Superior temporal gyrus (tissue), 1 donor: ENCODE measurements at regions not wholly inside any gene's neighbourhood (a gene's known extent, or its start where the extent isn't known, plus 50 kb on each side); places are given as distances from the start of the nearest gene placed in this dataset.
"Not testable (repeated sequence)": the region's sequence is repeated elsewhere in the genome, so short reads cannot be mapped to it uniquely, and the experiment has no call there.

Experiments
- DNase-seq: peaks from one replicate; pipeline ENCODE4 v3.0.0-alpha.2; 2016; ENCODE audit errors: extremely low spot score

DNA sequence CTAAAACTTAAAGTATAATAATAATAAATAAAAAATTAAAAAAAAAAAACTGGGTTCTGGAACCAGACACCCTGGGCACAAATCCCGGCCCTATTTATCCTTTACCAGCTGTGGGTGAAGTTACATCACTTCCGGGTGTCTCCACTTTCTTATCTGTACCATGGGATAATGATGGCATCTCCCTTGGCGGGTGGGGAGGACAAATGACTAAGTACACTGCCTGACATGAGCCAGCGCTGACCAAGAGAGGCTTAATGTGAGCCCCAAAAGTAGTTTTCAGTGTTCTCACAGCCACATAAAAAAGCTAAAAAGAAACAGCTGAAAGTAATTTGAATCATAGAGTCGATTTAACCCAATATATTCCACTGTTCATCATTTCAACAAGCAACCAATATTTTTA lies 424.9 kb downstream of the SOX9 start:
- no peak for DNase-seq

DNA sequence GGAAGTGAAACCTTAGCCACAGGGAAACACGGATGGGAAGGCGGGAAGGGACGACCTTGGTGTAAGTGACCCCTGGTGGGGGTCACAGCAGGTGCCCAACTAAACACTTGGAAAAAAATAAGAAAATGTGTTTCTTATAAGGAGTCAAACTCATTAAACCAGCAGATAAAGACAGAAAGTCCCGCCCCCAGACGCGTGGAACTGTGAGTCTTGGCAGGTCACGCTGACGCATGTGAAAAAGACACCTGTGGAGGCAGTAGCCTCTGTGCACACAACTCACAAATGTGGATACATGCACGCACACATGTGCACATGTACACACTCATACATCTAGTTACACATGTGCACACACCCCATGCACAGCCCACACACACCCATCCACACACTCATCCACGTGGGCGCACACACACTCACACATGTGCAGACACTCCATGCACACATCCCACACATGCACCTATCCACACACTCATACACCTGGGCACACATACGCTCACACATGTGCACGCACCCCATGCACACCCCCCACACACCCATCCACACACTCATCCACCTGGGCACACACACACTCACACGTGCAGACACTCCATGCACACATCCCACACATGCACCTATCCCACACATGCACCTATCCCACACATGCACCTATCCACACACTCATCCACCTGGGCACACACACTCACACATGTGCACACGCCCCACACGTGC lies 432.4 kb downstream of the SOX9 start:
- DNase-seq: no peak

DNA sequence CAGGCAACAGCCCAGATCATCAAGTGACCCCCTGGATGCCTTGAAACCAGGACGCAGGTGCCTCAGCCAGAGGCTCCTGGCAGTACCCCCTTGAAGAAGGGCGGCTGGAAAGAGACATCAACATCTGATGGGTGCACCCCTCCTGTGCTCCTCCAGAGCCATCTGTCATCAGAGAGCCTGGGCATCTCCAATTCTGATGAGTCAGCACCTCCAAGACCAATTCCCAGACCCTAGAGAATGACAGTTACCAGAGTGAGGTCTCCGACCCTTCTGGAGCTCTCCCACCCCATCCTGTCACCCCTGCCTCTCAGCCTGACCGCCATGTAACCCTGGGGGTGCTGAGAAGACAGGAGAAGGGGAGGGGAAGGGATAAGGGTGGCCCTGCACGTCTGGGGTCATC lies 433.7 kb downstream of the SOX9 start:
- DNase-seq: no peak

DNA sequence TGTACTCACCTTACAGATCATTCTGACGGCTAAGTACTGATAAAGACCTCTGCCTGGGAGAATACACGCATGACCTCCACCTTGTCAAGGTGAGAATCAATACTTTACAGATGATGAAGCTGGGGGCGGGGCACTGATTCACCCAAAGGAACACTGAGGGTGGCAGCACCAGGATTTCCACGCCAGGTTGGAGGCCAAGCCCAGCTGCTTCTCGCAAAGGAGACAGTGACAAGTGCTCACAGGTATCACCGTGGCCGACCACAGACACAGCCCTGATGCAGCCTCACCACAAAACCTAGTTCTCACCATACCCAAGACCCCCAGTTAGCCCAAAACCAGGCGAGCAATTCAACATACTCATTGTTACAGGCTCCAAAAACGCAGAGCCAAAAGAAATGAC lies 434.2 kb downstream of the SOX9 start:
- no peak for DNase-seq

DNA sequence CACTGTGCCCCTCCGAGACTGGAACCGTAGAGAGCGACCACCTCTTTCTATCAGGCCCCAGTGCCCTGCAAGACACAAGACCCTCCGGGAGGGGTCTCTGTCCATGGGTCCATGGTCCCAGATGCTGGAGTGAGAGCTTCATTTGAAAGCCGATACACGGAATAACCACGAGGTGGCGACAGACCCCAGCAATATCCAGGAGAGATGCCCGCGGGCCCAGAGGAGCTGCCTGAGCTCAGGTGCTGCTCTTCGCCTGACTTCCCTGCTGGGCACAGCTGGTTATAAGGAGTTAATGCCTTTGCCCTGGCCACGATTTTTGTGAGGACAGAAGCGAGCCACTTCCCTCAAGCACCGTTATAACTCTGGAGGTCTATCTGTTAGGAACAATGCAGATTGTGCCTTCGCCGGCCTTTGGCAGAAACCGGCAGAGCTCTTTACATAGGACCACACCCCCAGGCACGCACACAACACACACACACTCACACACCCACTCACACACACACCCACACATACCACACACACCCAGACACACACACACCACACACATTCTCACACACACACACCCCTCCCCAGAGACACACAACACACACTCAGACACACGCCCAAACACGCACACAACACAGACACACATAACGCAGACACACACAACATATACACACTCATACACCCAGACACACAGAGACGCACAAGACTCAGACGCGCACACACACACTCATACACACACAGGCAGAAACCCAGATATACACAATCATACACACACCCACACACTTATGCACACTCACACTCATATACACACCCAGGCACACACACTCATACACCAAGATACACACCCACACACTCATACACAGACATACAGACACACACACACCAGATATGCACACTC lies 436.4 kb downstream of the SOX9 start:
- DNase-seq: peak; percentile 83

DNA sequence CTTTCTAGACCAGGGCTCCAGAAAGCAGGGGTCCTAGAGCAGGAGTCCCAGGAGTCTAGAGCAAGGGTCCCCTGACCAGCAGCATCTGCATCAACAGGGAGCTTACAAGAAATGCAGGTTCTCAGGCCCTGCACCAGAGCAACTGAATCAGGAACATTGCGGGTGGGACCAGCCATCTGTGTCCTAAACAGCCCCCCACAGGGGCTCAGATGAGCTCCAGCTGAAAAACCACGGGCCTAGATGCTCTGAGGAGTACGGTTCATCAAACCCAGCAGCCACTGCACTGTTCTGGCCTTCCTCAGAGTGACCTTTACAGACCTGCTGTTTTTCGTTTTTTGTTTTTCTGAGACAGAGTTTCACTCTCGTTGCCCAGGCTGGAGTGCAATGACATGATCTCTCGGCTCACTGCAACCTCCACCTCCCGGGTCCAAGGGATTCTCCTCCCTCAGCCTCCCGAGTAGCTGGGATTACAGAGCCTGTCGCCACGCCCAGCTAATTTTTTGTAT lies 438.2 kb downstream of the SOX9 start:
- no peak for DNase-seq

DNA sequence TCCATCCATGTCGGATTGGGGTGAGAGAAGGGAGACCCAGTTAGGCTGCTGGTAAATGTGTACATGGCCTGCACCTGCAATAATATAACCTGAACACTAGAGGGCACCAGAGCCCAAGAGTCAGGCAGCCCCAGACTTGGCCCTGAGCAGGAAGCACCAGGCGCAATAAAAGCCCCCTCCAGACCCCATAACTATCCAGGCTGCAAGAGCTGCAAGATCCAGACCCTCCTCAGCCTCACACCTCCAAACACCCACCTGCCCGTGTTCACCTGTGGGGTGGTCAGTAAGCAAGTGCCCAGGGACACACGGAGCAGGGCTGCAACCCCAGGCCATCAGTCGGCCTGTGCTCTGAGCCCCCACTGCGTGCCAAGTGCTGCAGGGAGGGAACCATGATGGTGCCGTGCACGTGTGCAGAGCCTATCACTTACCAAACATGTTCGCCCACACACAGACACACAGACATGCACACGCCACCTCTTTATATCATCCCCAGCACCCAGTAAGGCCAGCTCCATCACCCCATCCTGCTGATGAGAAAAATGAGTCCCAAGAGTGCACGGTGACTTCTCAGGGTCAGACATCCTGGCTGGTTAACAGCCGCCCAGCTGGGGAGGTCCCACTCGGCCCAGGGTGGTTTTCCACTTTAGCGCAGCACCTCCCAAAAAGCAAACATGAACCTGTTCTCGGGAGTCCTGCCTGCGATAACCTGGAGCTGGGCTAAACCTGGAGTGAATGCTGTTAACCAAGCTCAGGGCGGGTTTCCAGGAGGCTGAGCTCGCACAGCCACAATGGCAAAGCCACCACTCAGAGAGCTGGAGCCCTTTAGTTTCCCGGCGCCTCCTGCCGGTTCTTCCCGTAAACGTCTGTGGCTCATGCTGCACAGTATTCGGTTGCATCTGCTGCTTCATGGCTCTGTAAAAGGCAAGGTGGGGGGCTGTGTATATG lies 439.8 kb downstream of the SOX9 start:
- DNase-seq: peak; percentile 77

DNA sequence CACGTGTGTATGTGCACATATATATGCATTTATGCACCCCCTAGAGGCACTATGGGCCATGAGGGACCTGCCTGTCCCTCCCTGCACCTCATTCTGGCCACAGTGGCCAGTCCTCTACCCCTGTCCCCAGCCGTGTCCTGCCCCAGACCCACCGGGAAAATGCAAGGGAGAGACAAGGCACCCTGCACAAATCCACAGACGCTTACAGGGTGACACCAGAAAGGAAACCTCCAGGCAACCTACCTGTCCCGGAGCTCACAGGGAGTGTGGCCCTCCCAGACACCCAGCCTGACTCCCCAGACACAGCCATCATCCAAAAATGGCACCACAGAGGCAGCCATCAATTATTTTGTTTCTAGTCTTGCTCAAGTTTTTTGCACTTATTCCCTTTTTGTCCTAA lies 440.4 kb downstream of the SOX9 start:
- DNase-seq: no peak

DNA sequence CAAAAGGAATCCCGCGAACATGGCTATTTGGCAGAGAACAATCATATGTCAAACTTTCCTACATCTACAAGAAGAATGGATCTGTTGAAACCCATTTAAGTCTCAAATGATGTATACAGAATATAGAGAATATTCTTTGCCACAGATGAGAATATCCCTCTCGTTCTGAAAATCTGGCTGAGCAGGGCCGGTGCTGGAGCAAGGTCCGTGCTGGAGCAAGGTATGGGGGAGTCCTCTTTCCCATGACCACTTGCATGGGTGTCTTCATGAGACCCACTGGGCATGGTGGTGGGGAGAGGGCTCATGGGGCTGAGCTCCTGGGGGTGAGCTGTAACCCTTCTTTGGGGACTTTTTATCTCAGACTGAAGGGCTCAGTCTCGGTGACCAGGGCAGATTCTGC lies 440.9 kb downstream of the SOX9 start:
- DNase-seq: no peak

DNA sequence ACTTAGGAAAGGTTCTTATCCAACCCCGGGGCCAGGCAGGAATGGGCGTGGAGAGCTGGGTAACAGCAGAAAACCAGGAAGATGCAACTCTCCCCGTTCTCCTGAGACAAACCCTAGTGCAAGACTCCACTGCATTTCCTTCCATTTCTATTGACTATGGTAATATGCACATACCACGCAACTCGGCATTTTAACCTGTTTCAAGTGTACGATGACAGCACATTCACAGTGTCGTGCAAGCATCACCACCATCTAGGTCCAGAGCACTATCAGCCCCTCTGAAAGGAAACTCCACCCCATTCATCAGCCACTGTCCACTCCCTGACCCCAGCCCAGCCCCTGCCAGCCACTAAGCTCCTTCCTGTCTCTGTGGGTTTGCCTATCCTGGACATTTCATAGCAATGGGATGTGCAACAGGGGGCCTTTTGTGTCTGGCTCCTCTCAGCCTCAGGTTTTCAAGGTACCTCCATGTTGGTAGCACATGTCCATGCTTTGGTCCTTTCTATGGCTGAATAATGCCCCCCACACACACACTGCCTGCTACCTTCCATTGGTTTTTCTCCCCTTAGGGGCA lies 441.9 kb downstream of the SOX9 start:
- no peak for DNase-seq

DNA sequence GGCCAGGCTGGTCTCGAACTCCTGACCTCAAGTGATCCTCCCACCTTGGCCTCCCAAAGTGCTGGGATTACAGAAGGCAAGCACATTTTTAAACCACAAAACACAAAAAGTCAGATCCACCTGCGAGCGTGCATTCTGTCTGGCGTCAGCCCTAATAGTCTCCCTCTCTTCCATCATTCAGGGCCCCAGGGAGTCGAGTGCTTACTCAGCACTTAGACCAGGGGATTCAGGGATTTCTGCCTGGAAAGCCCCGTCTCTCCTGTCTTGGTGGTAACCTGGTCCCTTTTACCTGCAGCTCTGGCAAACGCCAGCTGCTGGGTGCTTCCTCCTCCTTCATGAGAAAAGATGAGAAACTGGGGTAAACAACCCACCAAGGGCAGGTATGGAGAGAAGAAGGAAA lies 443.1 kb downstream of the SOX9 start:
- DNase-seq: no peak

DNA sequence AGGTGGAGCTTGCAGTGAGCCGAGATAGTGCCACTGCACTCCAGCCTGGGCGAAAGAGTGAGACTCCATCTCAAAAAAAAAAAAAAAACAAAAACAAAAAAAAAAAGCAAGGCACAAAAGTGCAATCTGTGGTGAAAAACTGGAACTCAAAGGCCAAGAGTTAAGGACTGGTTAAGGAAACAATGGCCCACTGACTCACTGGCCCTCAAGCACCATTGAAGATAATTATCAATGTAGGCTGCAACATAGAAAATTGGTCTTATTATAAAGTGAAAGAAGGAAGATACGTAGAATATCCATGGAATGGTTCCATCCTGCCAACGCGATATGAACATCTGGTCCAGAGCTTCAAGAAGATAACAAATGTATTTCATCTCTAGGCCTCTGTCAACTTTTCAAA lies 444.2 kb downstream of the SOX9 start:
- no peak for DNase-seq

DNA sequence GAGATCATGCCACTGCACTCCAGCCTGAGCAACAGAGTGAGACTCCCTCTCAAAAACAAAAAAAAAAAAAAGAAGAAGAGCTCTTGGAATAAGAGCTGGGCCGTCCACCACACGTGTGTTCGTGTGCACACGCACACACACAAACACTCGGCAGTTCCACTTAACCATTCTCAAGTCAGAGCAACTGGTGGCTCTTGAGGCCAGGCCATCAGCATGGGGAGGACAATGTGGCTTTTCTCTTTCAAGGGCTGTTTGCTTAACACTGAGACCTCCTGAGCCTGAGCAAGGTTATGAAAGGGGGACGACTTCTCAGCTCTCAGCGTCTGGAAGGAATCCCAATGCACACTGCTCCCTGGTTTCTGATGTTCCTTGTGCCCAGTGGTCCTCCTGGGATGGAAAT lies 444.9 kb downstream of the SOX9 start:
- no peak for DNase-seq

DNA sequence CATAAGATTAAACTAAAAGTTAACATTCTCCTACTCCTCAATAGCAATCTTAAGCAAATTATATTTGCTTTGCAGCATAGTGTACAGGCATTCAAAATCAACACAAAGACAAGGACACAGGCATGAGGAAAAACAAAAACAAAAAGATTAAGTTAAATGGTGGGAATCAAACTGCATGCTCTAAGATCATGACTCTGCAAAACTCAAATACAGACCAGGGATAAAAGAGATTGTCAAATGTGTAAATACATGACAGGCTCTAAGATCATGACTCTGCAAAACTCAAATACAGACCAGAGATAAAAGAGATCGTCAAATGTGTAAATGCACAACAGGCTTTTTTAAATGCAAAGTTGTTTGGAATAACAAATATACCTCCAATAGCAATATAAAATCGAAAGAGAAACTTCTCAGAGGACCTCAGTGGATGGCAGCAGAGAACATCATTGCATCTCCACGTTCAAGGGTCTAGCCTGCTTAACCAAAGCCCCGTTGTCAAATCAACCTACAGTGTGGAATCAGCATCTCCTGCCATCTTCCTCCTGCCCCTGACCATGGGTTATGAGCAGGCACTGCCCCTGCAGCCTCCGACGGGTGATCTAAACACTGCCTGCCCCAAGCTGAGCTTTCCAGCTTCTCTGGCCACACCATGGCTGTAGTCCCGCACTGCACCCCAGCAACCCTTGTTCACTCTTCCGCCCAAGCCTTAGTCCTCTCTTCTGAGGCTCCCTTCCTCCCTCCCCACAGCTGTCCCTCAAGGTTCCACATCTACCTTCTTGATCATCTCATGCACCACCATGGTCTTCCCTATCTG lies 446.1 kb downstream of the SOX9 start:
- DNase-seq: no peak

DNA sequence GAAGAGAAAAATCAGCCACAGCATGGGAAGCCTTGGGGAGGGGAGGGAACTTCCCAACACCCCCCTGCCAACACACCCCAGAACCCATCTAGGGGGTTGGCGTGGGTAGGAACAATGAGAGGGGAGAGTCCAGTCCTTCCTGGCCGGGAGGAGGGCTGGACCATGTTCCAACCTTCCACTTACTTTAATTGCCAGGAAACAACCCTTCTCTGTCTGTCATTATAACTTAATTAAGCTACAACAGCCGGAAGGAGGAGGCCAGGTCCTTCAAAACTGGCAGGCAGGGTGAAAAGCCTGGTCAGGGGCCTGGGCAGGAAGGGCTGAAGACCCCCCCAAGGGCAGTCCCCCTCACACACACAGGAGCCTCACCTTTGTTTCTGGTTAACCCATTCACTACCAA lies 447.0 kb downstream of the SOX9 start:
- DNase-seq: no peak

DNA sequence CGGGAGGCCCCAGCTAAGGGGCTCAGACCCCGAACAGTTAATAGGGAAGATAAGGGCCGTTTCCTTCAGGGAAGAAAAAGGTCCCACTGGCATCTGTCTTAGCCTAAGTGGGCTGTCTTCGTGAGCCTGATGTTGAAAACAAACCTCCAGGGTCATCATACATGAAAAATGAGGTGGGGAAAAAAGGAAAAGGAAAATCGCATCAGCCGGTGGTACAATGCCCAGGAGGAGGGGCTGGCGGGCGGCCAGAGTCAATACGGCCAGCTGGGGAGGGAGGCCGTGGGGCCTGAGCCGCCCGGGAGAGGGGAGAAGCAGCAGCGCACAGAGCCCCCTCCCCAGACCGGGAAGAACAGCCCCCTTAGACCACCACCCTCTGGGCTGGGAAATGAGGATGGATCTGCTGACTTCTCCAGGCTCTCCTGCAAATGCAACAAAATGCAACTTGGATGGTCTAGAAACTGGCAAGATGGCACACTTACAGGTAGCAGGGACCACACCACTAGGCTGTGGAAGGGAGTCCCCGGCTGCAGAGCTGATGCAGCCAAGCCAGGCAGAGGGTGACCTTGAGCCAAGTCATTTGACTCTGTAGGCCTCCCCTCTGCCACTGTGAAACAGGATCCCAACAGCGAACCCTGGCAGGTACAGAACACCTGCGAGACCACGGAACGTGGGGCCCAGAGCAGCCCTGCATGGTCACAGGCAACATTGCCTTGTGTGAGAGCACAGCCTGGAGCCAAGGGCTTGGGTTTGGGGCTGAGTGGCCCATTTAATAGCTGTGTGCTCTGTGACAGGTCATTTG lies 448.5 kb downstream of the SOX9 start:
- no peak for DNase-seq

DNA sequence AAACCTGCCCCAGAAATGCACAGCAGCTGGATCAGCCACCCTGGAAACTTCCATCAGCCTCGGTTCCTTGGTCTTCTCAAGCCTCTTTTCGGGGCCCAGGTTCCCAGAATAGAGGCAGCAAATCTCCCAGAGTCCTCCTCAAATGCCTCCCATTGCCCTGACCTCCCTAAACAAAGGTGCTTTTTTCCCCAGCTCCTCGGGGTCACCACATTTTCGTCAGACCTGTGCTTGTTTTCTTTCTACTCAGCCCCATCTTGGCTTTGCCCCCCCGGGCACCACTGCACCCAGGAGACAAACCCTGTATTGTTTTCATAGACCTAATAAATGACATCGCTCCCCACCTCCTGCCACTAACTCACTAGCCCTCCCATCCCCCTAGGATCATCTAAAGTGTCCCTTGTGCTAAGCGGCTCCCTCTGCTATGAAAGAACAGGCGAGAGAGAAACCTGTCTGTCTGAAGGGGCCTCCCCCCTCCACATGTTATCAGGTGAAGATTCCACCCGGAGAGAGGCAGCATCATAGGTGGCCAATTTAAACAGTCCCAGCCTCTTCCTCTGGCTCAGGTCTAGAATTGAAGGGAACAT lies 451.1 kb downstream of the SOX9 start:
- no peak for DNase-seq

DNA sequence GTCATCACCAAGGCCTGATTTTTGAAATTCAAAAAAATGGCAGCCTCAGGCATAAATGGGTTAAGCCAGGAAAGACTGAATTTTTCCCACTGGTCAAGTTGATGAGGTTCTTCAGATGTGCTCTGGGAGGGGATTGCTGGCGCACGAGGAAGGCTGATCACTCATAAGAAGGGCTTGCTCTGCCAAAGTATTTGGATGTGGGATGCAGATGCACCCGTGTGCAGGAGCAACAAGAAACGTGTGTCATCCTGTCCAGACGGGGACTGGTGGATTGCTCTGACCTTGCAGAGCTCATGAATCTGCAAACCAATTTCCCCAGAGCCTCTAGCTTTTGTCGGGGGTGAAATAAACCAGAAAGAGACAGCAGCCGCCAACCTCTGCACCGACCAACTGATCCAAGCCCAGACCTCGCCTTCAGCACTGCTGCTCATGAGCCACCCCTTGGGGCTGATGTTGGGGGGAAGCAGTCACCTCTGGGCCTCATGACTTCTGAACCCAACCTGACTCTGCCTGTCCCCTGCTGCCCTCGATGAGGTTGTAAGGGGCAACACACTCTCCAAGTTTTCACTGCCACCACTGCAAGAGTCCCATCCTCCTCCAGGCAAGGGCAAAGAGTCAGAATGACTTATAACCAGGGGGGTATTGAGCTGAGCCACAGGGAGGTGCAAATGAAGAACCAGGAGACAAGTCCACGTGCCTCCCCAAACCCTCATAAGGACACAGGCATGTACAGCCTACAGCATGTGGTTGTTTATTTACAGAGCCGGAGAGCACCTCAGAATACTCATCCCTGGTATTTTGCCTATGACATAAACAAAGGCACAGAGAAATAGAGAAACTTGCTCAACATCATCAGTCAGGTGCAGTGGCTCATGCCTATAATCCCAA lies 452.0 kb downstream of the SOX9 start:
- DNase-seq: no peak

DNA sequence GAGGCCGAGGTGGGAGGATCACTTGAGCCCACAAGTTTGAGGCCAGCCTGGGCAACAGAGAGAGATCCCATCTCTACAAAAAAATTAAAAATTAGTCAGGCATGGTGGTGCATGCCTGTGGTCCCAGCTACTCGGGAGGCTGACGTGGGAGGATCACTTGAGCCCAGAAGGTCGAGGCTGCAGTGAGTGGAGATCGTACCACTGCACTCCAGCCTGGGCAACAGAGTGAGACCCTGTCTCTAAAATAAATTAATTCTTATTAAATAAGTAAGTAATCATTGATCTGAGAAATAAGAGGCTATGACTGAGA lies 452.6 kb downstream of the SOX9 start:
- not testable (repeated sequence) for DNase-seq
